ENCODE measurements at regions not wholly inside any gene's neighbourhood (a gene's known extent, or its start where the extent isn't known, plus 50 kb on each side); places are given as distances from the start of the nearest gene placed in this dataset.
"Not testable (repeated sequence)": the region's sequence is repeated elsewhere in the genome, so short reads cannot be mapped to it uniquely, and the experiment has no call there.

DNA sequence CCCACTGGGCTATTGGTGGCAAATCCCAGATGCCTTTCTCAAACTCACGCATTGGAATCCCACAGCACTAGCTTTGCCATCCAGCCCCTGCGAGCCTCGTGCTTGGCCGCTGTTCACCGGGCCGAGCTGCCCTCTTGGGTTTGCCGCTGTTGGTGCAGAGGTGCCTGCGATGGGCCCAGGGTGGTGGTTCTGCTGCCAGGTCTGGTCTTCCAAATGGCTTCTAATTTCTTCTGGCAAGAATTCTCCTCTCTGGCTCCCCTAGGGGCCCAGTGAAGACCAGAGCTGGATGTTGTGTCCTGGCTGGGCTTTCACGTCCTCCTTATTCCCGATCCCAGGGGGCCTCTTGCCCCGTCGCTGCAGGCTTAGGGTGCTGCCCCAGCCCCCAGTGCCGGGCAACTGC is 194.1 kb downstream of the BANP start:
- not testable (repeated sequence) for TF ChIP-seq POLR2A (IDR thresholded peaks at IDR 0.05)
- TF ChIP-seq, protein P1, sequence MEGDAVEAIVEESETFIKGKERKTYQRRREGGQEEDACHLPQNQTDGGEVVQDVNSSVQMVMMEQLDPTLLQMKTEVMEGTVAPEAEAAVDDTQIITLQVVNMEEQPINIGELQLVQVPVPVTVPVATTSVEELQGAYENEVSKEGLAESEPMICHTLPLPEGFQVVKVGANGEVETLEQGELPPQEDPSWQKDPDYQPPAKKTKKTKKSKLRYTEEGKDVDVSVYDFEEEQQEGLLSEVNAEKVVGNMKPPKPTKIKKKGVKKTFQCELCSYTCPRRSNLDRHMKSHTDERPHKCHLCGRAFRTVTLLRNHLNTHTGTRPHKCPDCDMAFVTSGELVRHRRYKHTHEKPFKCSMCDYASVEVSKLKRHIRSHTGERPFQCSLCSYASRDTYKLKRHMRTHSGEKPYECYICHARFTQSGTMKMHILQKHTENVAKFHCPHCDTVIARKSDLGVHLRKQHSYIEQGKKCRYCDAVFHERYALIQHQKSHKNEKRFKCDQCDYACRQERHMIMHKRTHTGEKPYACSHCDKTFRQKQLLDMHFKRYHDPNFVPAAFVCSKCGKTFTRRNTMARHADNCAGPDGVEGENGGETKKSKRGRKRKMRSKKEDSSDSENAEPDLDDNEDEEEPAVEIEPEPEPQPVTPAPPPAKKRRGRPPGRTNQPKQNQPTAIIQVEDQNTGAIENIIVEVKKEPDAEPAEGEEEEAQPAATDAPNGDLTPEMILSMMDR (IDR thresholded peaks at IDR 0.05 in 4 of 5, conservative IDR thresholded peaks at IDR 0.05 in 1 of 5): not testable (repeated sequence)

Measured in gastrocnemius medialis (tissue), 4 donors.